ENCODE measurements at regions not wholly inside any gene's neighbourhood (a gene's known extent, or its start where the extent isn't known, plus 50 kb on each side); places are given as distances from the start of the nearest gene placed in this dataset.
A peak's percentile ranks its signal among the peaks of the same experiment; 100 is the strongest.
"Not testable (repeated sequence)": the region's sequence is repeated elsewhere in the genome, so short reads cannot be mapped to it uniquely, and the experiment has no call there.

DNA sequence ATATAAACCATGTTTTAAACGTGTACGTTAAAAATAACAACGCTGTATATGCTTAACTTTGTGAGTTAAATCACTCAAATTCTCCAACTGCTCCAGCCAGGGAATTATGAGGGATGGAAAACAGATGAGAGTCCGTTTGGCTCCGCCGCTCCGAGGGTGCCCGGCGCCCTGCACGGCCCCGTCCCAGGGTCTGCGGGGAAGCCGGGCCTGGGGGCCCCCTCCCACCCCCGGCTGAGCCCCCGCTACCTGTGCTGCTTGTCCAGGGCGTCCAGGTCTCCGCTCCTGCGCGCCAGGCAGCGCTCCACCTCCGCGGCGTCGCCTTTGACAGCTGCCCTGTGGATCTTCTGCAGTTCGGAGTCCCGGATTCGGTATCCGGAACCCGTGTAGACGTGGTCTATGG lies 415.5 kb downstream of the FOXD4L4 start:
- H3K27me3 Mint-ChIP-seq (ENCODE audit: insufficient read depth, unreplicated experiment); CTCF ChIA-PET; H3K9me3 Mint-ChIP-seq (ENCODE audit: unreplicated experiment); H3K36me3 Mint-ChIP-seq (ENCODE audit: insufficient read depth, unreplicated experiment); H3K4me1 Mint-ChIP-seq (ENCODE audit: insufficient read depth, unreplicated experiment); POLR2A ChIA-PET; H3K4me3 Mint-ChIP-seq (ENCODE audit: unreplicated experiment); H3K27ac Mint-ChIP-seq (ENCODE audit: low read depth, unreplicated experiment); intact Hi-C loops (cut with micrococcal nuclease); DNase-seq (ENCODE audit: unreplicated experiment); BruUV-seq (replicated peaks): not testable (repeated sequence)

DNA sequence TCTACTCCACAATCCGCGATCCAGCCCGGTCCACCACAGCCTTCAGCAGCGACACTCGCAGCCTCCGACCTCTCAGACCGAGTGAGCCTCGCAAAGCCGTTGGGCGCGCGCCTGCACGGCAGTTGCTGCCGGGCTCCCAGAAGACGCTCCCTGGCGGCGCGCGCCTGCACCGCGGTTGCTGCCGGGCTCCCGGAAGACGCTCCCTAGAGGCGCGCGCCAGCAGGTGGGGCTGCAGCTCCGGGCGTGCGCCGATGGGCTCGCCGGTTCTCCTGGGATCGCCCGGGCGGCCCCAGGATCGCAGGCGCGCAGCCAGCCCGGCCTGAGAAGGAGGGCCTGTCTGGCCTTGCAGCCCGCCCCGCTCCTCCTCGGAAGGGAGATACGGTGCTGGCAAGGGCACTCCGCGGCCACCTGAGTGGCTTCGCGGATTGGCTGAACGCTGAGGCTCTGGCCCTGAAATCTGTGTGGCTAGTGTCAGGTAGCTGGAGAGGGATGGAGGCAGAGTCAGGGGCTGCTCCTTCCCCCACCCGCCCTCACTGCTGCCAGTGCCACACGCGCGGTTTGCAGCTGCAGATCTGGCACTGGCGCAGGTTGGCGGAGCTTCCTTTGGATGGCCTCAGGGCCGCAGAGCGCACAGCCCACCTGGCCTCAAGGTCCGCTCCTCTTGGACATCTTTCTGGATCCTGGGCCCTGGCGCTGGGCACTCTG lies 416.2 kb downstream of the FOXD4L4 start:
- POLR2A ChIA-PET; intact Hi-C loops (cut with micrococcal nuclease); CTCF ChIA-PET; H3K4me1 Mint-ChIP-seq (ENCODE audit: insufficient read depth, unreplicated experiment); H3K9me3 Mint-ChIP-seq (ENCODE audit: unreplicated experiment); H3K27ac Mint-ChIP-seq (ENCODE audit: low read depth, unreplicated experiment); BruUV-seq (replicated peaks); H3K4me3 Mint-ChIP-seq (ENCODE audit: unreplicated experiment); H3K36me3 Mint-ChIP-seq (ENCODE audit: insufficient read depth, unreplicated experiment); H3K27me3 Mint-ChIP-seq (ENCODE audit: insufficient read depth, unreplicated experiment): not testable (repeated sequence)
- TF ChIP-seq, protein P1, sequence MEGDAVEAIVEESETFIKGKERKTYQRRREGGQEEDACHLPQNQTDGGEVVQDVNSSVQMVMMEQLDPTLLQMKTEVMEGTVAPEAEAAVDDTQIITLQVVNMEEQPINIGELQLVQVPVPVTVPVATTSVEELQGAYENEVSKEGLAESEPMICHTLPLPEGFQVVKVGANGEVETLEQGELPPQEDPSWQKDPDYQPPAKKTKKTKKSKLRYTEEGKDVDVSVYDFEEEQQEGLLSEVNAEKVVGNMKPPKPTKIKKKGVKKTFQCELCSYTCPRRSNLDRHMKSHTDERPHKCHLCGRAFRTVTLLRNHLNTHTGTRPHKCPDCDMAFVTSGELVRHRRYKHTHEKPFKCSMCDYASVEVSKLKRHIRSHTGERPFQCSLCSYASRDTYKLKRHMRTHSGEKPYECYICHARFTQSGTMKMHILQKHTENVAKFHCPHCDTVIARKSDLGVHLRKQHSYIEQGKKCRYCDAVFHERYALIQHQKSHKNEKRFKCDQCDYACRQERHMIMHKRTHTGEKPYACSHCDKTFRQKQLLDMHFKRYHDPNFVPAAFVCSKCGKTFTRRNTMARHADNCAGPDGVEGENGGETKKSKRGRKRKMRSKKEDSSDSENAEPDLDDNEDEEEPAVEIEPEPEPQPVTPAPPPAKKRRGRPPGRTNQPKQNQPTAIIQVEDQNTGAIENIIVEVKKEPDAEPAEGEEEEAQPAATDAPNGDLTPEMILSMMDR (IDR thresholded peaks at IDR 0.05; ENCODE audit: unreplicated experiment): peak; percentile 43
- DNase-seq (ENCODE audit: unreplicated experiment): peak; percentile 63

DNA sequence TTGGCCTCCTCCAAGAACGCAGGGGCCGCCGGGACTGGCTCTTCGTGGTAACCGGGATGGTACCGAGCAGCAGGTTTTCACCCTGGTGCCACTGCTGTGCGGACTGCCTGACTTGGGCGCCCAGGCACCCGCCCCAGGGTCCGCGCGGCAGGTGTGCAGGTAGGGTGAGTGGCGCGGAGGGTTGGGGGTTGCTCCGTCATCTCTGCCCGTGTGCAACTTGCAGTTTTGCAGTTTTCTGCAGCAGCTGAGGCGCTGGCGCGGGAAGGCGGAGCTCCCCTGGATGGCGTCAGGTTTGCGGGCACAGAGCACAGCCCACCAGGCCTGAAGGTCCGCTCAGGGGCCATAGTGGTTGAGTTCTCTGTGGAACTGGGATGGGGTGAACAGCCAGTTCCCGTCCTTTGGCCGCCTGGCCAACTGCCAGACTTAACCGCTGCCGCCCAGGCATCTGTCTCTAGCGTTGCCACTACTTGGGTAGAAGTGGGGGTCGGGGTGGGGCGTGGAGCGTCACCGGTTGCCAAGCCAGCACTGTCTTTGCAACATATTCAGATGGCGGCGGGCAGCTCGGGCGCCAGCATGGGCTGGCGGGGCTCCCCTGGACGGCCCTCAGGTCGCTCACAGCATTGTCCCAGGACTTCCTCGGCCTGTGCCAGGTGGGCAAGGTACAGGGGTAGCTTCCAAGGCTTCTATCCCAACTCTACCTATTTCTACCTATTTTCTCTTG lies 417.2 kb downstream of the FOXD4L4 start:
- intact Hi-C loops (cut with micrococcal nuclease); H3K4me1 Mint-ChIP-seq (ENCODE audit: insufficient read depth, unreplicated experiment); POLR2A ChIA-PET; DNase-seq (ENCODE audit: unreplicated experiment); BruUV-seq (replicated peaks); H3K4me3 Mint-ChIP-seq (ENCODE audit: unreplicated experiment); CTCF ChIA-PET; H3K9me3 Mint-ChIP-seq (ENCODE audit: unreplicated experiment); H3K27me3 Mint-ChIP-seq (ENCODE audit: insufficient read depth, unreplicated experiment); H3K36me3 Mint-ChIP-seq (ENCODE audit: insufficient read depth, unreplicated experiment); H3K27ac Mint-ChIP-seq (ENCODE audit: low read depth, unreplicated experiment): not testable (repeated sequence)

DNA sequence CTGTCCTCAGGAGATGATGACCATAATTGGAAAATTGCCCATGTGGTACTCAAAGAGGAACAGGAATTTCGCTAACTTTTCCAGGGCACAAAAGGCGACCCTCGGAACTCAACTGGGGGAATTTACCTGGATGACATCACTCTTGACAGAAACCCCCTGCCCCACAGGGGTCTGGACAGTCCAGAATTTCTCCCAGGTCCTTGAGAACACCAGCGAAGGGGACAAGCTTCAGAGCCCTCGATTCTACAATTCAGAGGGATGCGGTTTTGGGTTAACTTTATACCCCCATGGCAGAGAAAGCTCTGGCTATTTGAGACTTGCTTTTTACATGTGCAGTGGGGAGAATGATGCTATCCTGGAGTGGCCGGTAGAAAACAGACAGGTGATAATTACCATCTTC lies 445.4 kb downstream of the FOXD4L4 start:
- BruUV-seq (replicated peaks); DNase-seq (ENCODE audit: unreplicated experiment): not testable (repeated sequence)

DNA sequence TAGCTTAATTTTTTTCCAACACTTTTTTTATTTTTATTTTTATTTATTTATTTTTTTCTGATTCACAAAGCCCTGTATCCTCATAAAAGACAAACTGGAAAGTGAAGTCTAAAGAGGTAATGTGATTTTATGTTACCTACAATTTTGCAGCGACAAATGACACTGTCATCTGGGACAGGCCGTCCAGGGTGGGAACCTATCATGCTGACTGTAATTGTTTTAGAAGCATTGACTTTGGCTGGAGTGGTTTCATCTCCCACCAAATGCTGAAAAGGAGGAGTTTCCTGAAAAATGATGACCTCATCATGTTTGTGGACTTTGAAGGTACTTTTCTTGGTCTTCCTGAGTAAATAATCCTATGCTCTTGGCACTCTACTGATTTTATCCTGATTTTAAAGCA lies 446.7 kb downstream of the FOXD4L4 start:
- CTCF ChIA-PET; intact Hi-C loops (cut with micrococcal nuclease); H3K27ac Mint-ChIP-seq (ENCODE audit: low read depth, unreplicated experiment); POLR2A ChIA-PET; DNase-seq (ENCODE audit: unreplicated experiment); BruUV-seq (replicated peaks); H3K4me1 Mint-ChIP-seq (ENCODE audit: insufficient read depth, unreplicated experiment); H3K36me3 Mint-ChIP-seq (ENCODE audit: insufficient read depth, unreplicated experiment); H3K9me3 Mint-ChIP-seq (ENCODE audit: unreplicated experiment); H3K4me3 Mint-ChIP-seq (ENCODE audit: unreplicated experiment); H3K27me3 Mint-ChIP-seq (ENCODE audit: insufficient read depth, unreplicated experiment): not testable (repeated sequence)

More for the DNA sequence above, 445.4 kb downstream of the FOXD4L4 start:
- CTCF ChIA-PET; H3K4me3 Mint-ChIP-seq (ENCODE audit: unreplicated experiment); H3K36me3 Mint-ChIP-seq (ENCODE audit: insufficient read depth, unreplicated experiment); POLR2A ChIA-PET; H3K9me3 Mint-ChIP-seq (ENCODE audit: unreplicated experiment); H3K27me3 Mint-ChIP-seq (ENCODE audit: insufficient read depth, unreplicated experiment); H3K4me1 Mint-ChIP-seq (ENCODE audit: insufficient read depth, unreplicated experiment); H3K27ac Mint-ChIP-seq (ENCODE audit: low read depth, unreplicated experiment); intact Hi-C loops (cut with micrococcal nuclease): not testable (repeated sequence)

DNA sequence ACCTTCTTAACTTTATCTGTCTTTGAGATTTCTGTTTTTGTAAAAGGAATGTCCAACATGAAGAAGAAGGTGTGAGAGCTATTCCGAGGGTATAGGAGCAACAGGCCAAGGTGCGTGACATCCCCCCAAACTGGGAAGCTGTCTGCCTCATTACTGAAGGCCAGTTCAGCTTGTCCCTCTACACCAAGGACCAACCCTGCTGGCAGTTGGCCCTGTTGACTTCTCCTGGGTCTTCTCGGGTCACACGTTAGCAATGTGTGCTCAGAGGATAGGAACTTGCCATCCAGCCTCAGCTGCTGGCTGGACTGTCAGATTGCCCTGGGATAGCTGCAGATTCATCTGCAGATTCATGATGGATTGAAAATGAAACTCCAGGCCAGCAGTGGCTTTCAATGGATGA lies 460.3 kb downstream of the FOXD4L4 start:
- H3K27me3 Mint-ChIP-seq (ENCODE audit: insufficient read depth, unreplicated experiment); DNase-seq (ENCODE audit: unreplicated experiment); BruUV-seq (replicated peaks); H3K4me1 Mint-ChIP-seq (ENCODE audit: insufficient read depth, unreplicated experiment); H3K9me3 Mint-ChIP-seq (ENCODE audit: unreplicated experiment); POLR2A ChIA-PET; CTCF ChIA-PET; H3K4me3 Mint-ChIP-seq (ENCODE audit: unreplicated experiment); intact Hi-C loops (cut with micrococcal nuclease); H3K36me3 Mint-ChIP-seq (ENCODE audit: insufficient read depth, unreplicated experiment); H3K27ac Mint-ChIP-seq (ENCODE audit: low read depth, unreplicated experiment): not testable (repeated sequence)

DNA sequence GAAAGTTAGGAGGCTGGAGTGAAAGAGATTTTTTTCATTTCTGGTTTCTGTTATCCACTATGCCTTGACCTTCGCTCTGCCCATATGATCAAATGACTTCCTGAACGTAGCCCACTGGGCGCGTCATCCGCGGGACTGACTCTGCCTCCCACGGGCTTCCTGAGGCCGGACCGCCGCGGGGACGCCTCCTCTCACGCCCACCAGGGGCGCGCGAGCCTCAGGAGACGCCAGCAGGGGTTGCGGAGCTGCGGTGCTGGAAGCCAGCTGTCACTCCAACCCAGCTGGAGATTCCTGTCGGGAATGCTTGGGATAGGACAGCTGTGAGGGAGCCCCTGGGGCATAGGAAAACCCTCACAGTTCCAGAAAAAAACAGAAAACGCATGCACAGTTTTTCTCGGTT lies 461.5 kb downstream of the FOXD4L4 start:
- H3K4me1 Mint-ChIP-seq (ENCODE audit: insufficient read depth, unreplicated experiment); BruUV-seq (replicated peaks); POLR2A ChIA-PET; H3K36me3 Mint-ChIP-seq (ENCODE audit: insufficient read depth, unreplicated experiment); H3K9me3 Mint-ChIP-seq (ENCODE audit: unreplicated experiment); H3K27me3 Mint-ChIP-seq (ENCODE audit: insufficient read depth, unreplicated experiment); DNase-seq (ENCODE audit: unreplicated experiment); intact Hi-C loops (cut with micrococcal nuclease); H3K4me3 Mint-ChIP-seq (ENCODE audit: unreplicated experiment); H3K27ac Mint-ChIP-seq (ENCODE audit: low read depth, unreplicated experiment); CTCF ChIA-PET: not testable (repeated sequence)

DNA sequence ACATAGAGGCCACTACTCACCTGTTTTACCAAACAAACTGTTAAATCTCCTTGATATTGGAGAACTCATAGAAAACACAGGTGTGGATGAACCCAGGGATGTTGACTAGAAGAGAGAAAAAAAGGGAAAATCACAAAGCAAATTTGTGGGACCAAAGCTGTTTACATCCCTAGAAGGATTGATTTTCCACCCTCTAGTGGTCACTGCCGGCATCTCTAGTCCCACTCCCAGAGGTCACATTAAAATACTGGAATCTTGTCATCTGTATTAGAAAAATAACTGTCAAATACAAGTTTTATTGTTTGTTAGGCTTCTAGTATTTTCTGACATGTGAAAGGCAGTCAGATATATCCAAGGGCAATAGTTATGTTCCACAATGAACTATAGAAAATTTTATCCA lies 469.7 kb downstream of the FOXD4L4 start:
- CTCF ChIA-PET; intact Hi-C loops (cut with micrococcal nuclease); H3K4me1 Mint-ChIP-seq (ENCODE audit: insufficient read depth, unreplicated experiment); H3K36me3 Mint-ChIP-seq (ENCODE audit: insufficient read depth, unreplicated experiment); H3K9me3 Mint-ChIP-seq (ENCODE audit: unreplicated experiment); DNase-seq (ENCODE audit: unreplicated experiment); H3K4me3 Mint-ChIP-seq (ENCODE audit: unreplicated experiment); BruUV-seq (replicated peaks); H3K27me3 Mint-ChIP-seq (ENCODE audit: insufficient read depth, unreplicated experiment); POLR2A ChIA-PET; H3K27ac Mint-ChIP-seq (ENCODE audit: low read depth, unreplicated experiment): not testable (repeated sequence)

DNA sequence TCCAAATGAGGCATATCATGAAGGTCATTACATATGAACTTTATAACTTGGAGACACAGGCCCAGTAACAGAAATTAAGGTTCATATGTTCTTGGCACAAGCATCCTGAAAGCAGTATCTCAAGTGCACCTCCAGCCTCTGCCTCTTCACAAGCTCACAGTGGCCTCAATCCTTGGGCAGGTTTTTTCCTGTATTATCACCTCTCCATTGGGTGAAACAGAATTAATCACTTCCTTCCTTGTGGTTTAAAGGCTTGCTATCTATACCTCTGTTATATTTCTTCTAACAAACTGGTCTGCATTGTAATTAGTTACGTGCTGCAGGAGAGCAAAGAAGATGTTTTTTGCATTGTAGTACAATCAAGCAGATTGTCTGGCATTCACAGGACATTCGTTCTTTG lies 471.0 kb downstream of the FOXD4L4 start:
- POLR2A ChIA-PET; DNase-seq (ENCODE audit: unreplicated experiment); H3K36me3 Mint-ChIP-seq (ENCODE audit: insufficient read depth, unreplicated experiment); H3K27me3 Mint-ChIP-seq (ENCODE audit: insufficient read depth, unreplicated experiment); H3K9me3 Mint-ChIP-seq (ENCODE audit: unreplicated experiment); BruUV-seq (replicated peaks); CTCF ChIA-PET; H3K4me1 Mint-ChIP-seq (ENCODE audit: insufficient read depth, unreplicated experiment); H3K27ac Mint-ChIP-seq (ENCODE audit: low read depth, unreplicated experiment); intact Hi-C loops (cut with micrococcal nuclease); H3K4me3 Mint-ChIP-seq (ENCODE audit: unreplicated experiment): not testable (repeated sequence)

Data from MCF 10A (cell line).